Erythroblast (primary cell): ENCODE measurements at regions not wholly inside any gene's neighbourhood (a gene's known extent, or its start where the extent isn't known, plus 50 kb on each side); places are given as distances from the start of the nearest gene placed in this dataset.

Source experiments
- GATA1 ChIP-seq: IDR thresholded peaks from 2 replicates; pipeline ENCODE4 v1.6.1; 2011; ENCODE audit warnings: low read depth, mild to moderate bottlenecking, control low read depth, low read length, moderate library complexity
- POLR2A ChIP-seq: IDR thresholded peaks from 2 replicates; pipeline ENCODE4 v1.6.1; 2011; ENCODE audit warnings: mild to moderate bottlenecking, low read length

- TF ChIP-seq POLR2A: no peak
- no peak for TF ChIP-seq GATA1
Measured at GRCh38 chr2:160942476-160943142, 217.6 kb upstream of the TANK start.
